Endothelial cell (in vitro differentiated cells): ENCODE measurements at regions not wholly inside any gene's neighbourhood (a gene's known extent, or its start where the extent isn't known, plus 50 kb on each side); places are given as distances from the start of the nearest gene placed in this dataset.

Experiments used
- DNase-seq: peaks from one replicate; pipeline ENCODE4 v3.0.0; 2021; ENCODE audit warnings: low spot score
- H3K27ac Mint-ChIP-seq: one replicate; pipeline ENCODE4 v1.8.0; 2021; ENCODE audit warnings: mixed read lengths, inconsistent platforms; ENCODE audit not compliant: unreplicated experiment
- H3K27me3 Mint-ChIP-seq: one replicate; pipeline ENCODE4 v1.8.0; 2021; ENCODE audit warnings: mild to moderate bottlenecking, moderate library complexity, mixed read lengths, inconsistent platforms; ENCODE audit not compliant: unreplicated experiment
- H3K36me3 Mint-ChIP-seq: one replicate; pipeline ENCODE4 v1.8.0; 2021; ENCODE audit warnings: mild to moderate bottlenecking, low read depth, mixed read lengths, inconsistent platforms; ENCODE audit not compliant: unreplicated experiment
- H3K4me1 Mint-ChIP-seq: one replicate; pipeline ENCODE4 v1.8.0; 2021; ENCODE audit warnings: mild to moderate bottlenecking, mixed read lengths, inconsistent platforms; ENCODE audit not compliant: unreplicated experiment
- H3K4me3 Mint-ChIP-seq: one replicate; pipeline ENCODE4 v1.8.0; 2021; ENCODE audit warnings: mild to moderate bottlenecking, mixed read lengths, inconsistent platforms; ENCODE audit not compliant: unreplicated experiment
- H3K9me3 Mint-ChIP-seq: one replicate; pipeline ENCODE4 v1.8.0; 2021; ENCODE audit warnings: mixed read lengths, inconsistent platforms; ENCODE audit not compliant: unreplicated experiment
- CTCF ChIP-seq: fragments of 200-600 bp; sonication (generic); IDR thresholded peaks from one replicate; pipeline ENCODE4 v1.5.0; 2021; ENCODE audit warnings: antibody characterized with exemption; ENCODE audit not compliant: unreplicated experiment

- Mint-ChIP-seq H3K4me1 (peaks cover 46% of the 10 kb centered on the region), H3K27me3 (peaks cover 8% of the 10 kb centered on the region), H3K36me3 (peaks cover 3% of the 10 kb centered on the region), H3K4me3 (no peak overlapping the region), H3K9me3 (no peaks in the 10 kb centered on the region), H3K27ac (peak overlapping the region; percentile 49)
- no peak for DNase-seq
- TF ChIP-seq CTCF: no peak
Observed at GRCh38 chr6:11648436-11648775, 110.9 kb downstream of the TMEM170B start.

GRCh38 chr6:11648889-11649288 lies 111.3 kb downstream of the TMEM170B start:
- H3K27me3 Mint-ChIP-seq: peaks cover 8% of the 10 kb centered on the region
- H3K4me1 Mint-ChIP-seq: peaks cover 51% of the 10 kb centered on the region
- no peak for TF ChIP-seq CTCF
- peak overlapping the region; percentile 97 for H3K27ac Mint-ChIP-seq
- peaks cover 3% of the 10 kb centered on the region for H3K36me3 Mint-ChIP-seq
- no peak overlapping the region for H3K4me3 Mint-ChIP-seq
- H3K9me3 Mint-ChIP-seq: no peaks in the 10 kb centered on the region
- DNase-seq: no peak

- Mint-ChIP-seq H3K27ac (peak overlapping the region; percentile 97), H3K4me1 (peaks cover 61% of the 10 kb centered on the region), H3K36me3 (peaks cover 3% of the 10 kb centered on the region), H3K9me3 (no peaks in the 10 kb centered on the region), H3K27me3 (peaks cover 8% of the 10 kb centered on the region), H3K4me3 (no peak overlapping the region)
- DNase-seq: peak; percentile 81
- TF ChIP-seq CTCF: no peak
Observed at GRCh38 chr6:11650025-11650696, 112.6 kb downstream of the TMEM170B start.

- peaks cover 3% of the 10 kb centered on the region for H3K36me3 Mint-ChIP-seq
- no peaks in the 10 kb centered on the region for H3K9me3 Mint-ChIP-seq
- peaks cover 8% of the 10 kb centered on the region for H3K27me3 Mint-ChIP-seq
- H3K4me1 Mint-ChIP-seq: peaks cover 62% of the 10 kb centered on the region
- TF ChIP-seq CTCF: no peak
- DNase-seq: no peak
- H3K4me3 Mint-ChIP-seq: peak overlapping the region; percentile 38
- peak overlapping the region; percentile 97 for H3K27ac Mint-ChIP-seq
Observed at GRCh38 chr6:11650711-11651110, 113.2 kb downstream of the TMEM170B start.

GRCh38 chr6:11653028-11653583 lies 115.6 kb downstream of the TMEM170B start:
- peak; percentile 40 for DNase-seq
- no peak for TF ChIP-seq CTCF
- Mint-ChIP-seq H3K9me3 (no peaks in the 10 kb centered on the region), H3K27me3 (peaks cover 11% of the 10 kb centered on the region), H3K36me3 (peaks cover 3% of the 10 kb centered on the region), H3K4me1 (peaks cover 63% of the 10 kb centered on the region), H3K27ac (peak overlapping the region; percentile 89), H3K4me3 (peak overlapping the region; percentile 11)
